Right atrium auricular region (tissue), 2 donors: ENCODE measurements at regions not wholly inside any gene's neighbourhood (a gene's known extent, or its start where the extent isn't known, plus 50 kb on each side); places are given as distances from the start of the nearest gene placed in this dataset.

Experiments
- DNase-seq: peaks from one replicate; pipeline ENCODE4 v3.0.0-alpha.2; 2019; ENCODE audit warnings: low spot score
- H3K27ac ChIP-seq, 2 donors: fragments of 200-600 bp; sonication (generic); 1 replicate in 1 of 2; 2 replicates in 1 of 2; pipeline ENCODE4 v1.5.1; 2016 to 2019
- H3K27me3 ChIP-seq, 2 donors: fragments of 200-600 bp; sonication (generic); one replicate each; pipeline versions ENCODE4 v1.5.1 to v1.6.0; 2017 to 2019
- H3K36me3 ChIP-seq: fragments of 200-600 bp; sonication (generic); one replicate; pipeline ENCODE4 v1.5.1; 2016
- H3K4me1 ChIP-seq, 2 donors: fragments of 200-600 bp; sonication (generic); one replicate each; pipeline versions ENCODE4 v1.5.1 to v1.6.0; 2017 to 2019
- H3K4me3 ChIP-seq, 2 donors: fragments of 200-600 bp; sonication (generic); 1 replicate in 1 of 2; 2 replicates in 1 of 2; pipeline ENCODE4 v1.5.1; 2017 to 2019; ENCODE audit warnings: mild to moderate bottlenecking in 1 of 2, moderate library complexity in 1 of 2
- H3K9me3 ChIP-seq, 2 donors: fragments of 200-600 bp; sonication (generic); one replicate each; pipeline ENCODE4 v1.5.1; 2019
- CTCF ChIP-seq, 2 donors: fragments of 200-600 bp; sonication (generic); IDR thresholded peaks; one replicate each; pipeline ENCODE4 v1.5.1; 2019; ENCODE audit warnings: antibody characterized with exemption in 2 of 2

- no peaks in the 10 kb centered on the region for H3K4me1 ChIP-seq
- DNase-seq: no peak
- no peak for TF ChIP-seq CTCF (IDR thresholded peaks at IDR 0.05)
- no peaks in the 10 kb centered on the region for H3K9me3 ChIP-seq
- no peaks in the 10 kb centered on the region for H3K36me3 ChIP-seq
- no peak overlapping the region for H3K4me3 ChIP-seq
- no peak overlapping the region for H3K27ac ChIP-seq
- no peaks in the 10 kb centered on the region for H3K27me3 ChIP-seq
These were observed 330.2 kb upstream of the SULF2 start for GRCh38 chr20:48115502-48115901.

- H3K4me1 ChIP-seq: no peaks in the 10 kb centered on the region
- DNase-seq: no peak
- no peaks in the 10 kb centered on the region for H3K27me3 ChIP-seq
- no peak for TF ChIP-seq CTCF (IDR thresholded peaks at IDR 0.05)
- no peak overlapping the region for H3K4me3 ChIP-seq
- no peak overlapping the region for H3K27ac ChIP-seq
- peaks cover 0 to 14% of the 10 kb centered on the region in 2 donors for H3K9me3 ChIP-seq
- H3K36me3 ChIP-seq: no peaks in the 10 kb centered on the region
These were observed 322.3 kb upstream of the SULF2 start for GRCh38 chr20:48107560-48107959.

GRCh38 chr20:48106428-48106827 lies 321.1 kb upstream of the SULF2 start:
- Histone ChIP-seq H3K36me3 (no peaks in the 10 kb centered on the region), H3K27me3 (no peaks in the 10 kb centered on the region), H3K4me1 (no peaks in the 10 kb centered on the region), H3K27ac (no peak overlapping the region), H3K9me3 (peaks cover 0 to 14% of the 10 kb centered on the region in 2 donors), H3K4me3 (no peak overlapping the region)
- no peak for DNase-seq
- TF ChIP-seq CTCF (IDR thresholded peaks at IDR 0.05): no peak

- Histone ChIP-seq H3K27ac (no peak overlapping the region), H3K4me1 (no peaks in the 10 kb centered on the region), H3K27me3 (no peaks in the 10 kb centered on the region), H3K36me3 (no peaks in the 10 kb centered on the region), H3K9me3 (peaks cover 0 to 14% of the 10 kb centered on the region in 2 donors), H3K4me3 (no peak overlapping the region)
- no peak for TF ChIP-seq CTCF (IDR thresholded peaks at IDR 0.05)
- DNase-seq: no peak
These were observed 320.2 kb upstream of the SULF2 start for GRCh38 chr20:48105526-48105925.

GRCh38 chr20:48102931-48103660 lies 317.8 kb upstream of the SULF2 start:
- no peaks in the 10 kb centered on the region for H3K36me3 ChIP-seq
- no peak overlapping the region for H3K4me3 ChIP-seq
- TF ChIP-seq CTCF (IDR thresholded peaks at IDR 0.05): no peak
- H3K27ac ChIP-seq: no peak overlapping the region
- no peaks in the 10 kb centered on the region for H3K27me3 ChIP-seq
- no peak for DNase-seq
- no peaks in the 10 kb centered on the region for H3K4me1 ChIP-seq
- peaks cover 0 to 14% of the 10 kb centered on the region in 2 donors for H3K9me3 ChIP-seq
